ENCODE measurements at regions not wholly inside any gene's neighbourhood (a gene's known extent, or its start where the extent isn't known, plus 50 kb on each side); places are given as distances from the start of the nearest gene placed in this dataset.

GRCh38 chr16:79325226-79325945 lies 275.2 kb downstream of the MAF start:
- Histone ChIP-seq H3K27me3 (ENCODE audit: control insufficient read depth in 2 of 2, insufficient read depth in 1 of 2, low read length in 1 of 2) (peaks cover 0 to 8% of the 10 kb centered on the region in 2 donors), H3K4me3 (ENCODE audit: low read length in 2 of 2) (no peak overlapping the region), H3K4me1 (ENCODE audit: control insufficient read depth in 2 of 2, insufficient read depth in 2 of 2, low read length in 2 of 2) (peaks cover 25 to 41% of the 10 kb centered on the region in 2 donors), H3K36me3 (ENCODE audit: control insufficient read depth in 2 of 2, insufficient read depth in 2 of 2, low read length in 1 of 2) (no peaks in the 10 kb centered on the region), H3K27ac (ENCODE audit: low read depth in 1 of 2, low read length in 1 of 2) (peak overlapping the region in 1 of 2 donors; percentile 87), H3K9me3 (ENCODE audit: control insufficient read depth in 2 of 2, insufficient read depth in 1 of 2, low read length in 1 of 2) (no peaks in the 10 kb centered on the region)
- DNase-seq (ENCODE audit: low read depth in 6 of 9, low spot score in 9 of 9): peak; percentile 18 to 78 (median 60)
- WGBS: 21% methylated on average over 8 of the region's 8 CpGs

- 94% methylated on average over 6 of the region's 6 CpGs for WGBS
- Histone ChIP-seq H3K9me3 (ENCODE audit: control insufficient read depth in 2 of 2, insufficient read depth in 1 of 2, low read length in 1 of 2) (no peaks in the 10 kb centered on the region), H3K4me1 (ENCODE audit: control insufficient read depth in 2 of 2, insufficient read depth in 2 of 2, low read length in 2 of 2) (peaks cover 14 to 20% of the 10 kb centered on the region in 2 donors), H3K36me3 (ENCODE audit: control insufficient read depth in 2 of 2, insufficient read depth in 2 of 2, low read length in 1 of 2) (no peaks in the 10 kb centered on the region), H3K27ac (ENCODE audit: low read depth in 1 of 2, low read length in 1 of 2) (no peak overlapping the region), H3K4me3 (ENCODE audit: low read length in 2 of 2) (no peak overlapping the region), H3K27me3 (ENCODE audit: control insufficient read depth in 2 of 2, insufficient read depth in 1 of 2, low read length in 1 of 2) (peaks cover 0 to 13% of the 10 kb centered on the region in 2 donors)
- DNase-seq (ENCODE audit: low read depth in 6 of 9, low spot score in 9 of 9): no peak
Observed at GRCh38 chr16:79320956-79321355, 279.6 kb downstream of the MAF start.

GRCh38 chr16:79318143-79318899 lies 282.2 kb downstream of the MAF start:
- DNase-seq (ENCODE audit: low read depth in 6 of 9, low spot score in 9 of 9): no peak
- Histone ChIP-seq H3K9me3 (ENCODE audit: control insufficient read depth in 2 of 2, insufficient read depth in 1 of 2, low read length in 1 of 2) (no peaks in the 10 kb centered on the region), H3K4me3 (ENCODE audit: low read length in 2 of 2) (no peak overlapping the region), H3K36me3 (ENCODE audit: control insufficient read depth in 2 of 2, insufficient read depth in 2 of 2, low read length in 1 of 2) (no peaks in the 10 kb centered on the region), H3K4me1 (ENCODE audit: control insufficient read depth in 2 of 2, insufficient read depth in 2 of 2, low read length in 2 of 2) (no peaks in the 10 kb centered on the region), H3K27me3 (ENCODE audit: control insufficient read depth in 2 of 2, insufficient read depth in 1 of 2, low read length in 1 of 2) (peaks cover 0 to 13% of the 10 kb centered on the region in 2 donors), H3K27ac (ENCODE audit: low read depth in 1 of 2, low read length in 1 of 2) (no peak overlapping the region)
- 92% methylated on average over 4 of the region's 4 CpGs for WGBS

- no peak overlapping the region for H3K4me3 ChIP-seq (ENCODE audit: low read length in 2 of 2)
- peaks cover 0 to 13% of the 10 kb centered on the region in 2 donors for H3K27me3 ChIP-seq (ENCODE audit: control insufficient read depth in 2 of 2, insufficient read depth in 1 of 2, low read length in 1 of 2)
- H3K4me1 ChIP-seq (ENCODE audit: control insufficient read depth in 2 of 2, insufficient read depth in 2 of 2, low read length in 2 of 2): no peaks in the 10 kb centered on the region
- DNase-seq (ENCODE audit: low read depth in 6 of 9, low spot score in 9 of 9): no peak
- WGBS: 92% methylated on average over 2 of the region's 2 CpGs
- no peaks in the 10 kb centered on the region for H3K36me3 ChIP-seq (ENCODE audit: control insufficient read depth in 2 of 2, insufficient read depth in 2 of 2, low read length in 1 of 2)
- no peak overlapping the region for H3K27ac ChIP-seq (ENCODE audit: low read depth in 1 of 2, low read length in 1 of 2)
- H3K9me3 ChIP-seq (ENCODE audit: control insufficient read depth in 2 of 2, insufficient read depth in 1 of 2, low read length in 1 of 2): no peaks in the 10 kb centered on the region
Observed at GRCh38 chr16:79317521-79317920, 283.0 kb downstream of the MAF start.

GRCh38 chr16:79317026-79317425 lies 283.5 kb downstream of the MAF start:
- H3K36me3 ChIP-seq (ENCODE audit: control insufficient read depth in 2 of 2, insufficient read depth in 2 of 2, low read length in 1 of 2): no peaks in the 10 kb centered on the region
- no peak overlapping the region for H3K4me3 ChIP-seq (ENCODE audit: low read length in 2 of 2)
- no peaks in the 10 kb centered on the region for H3K4me1 ChIP-seq (ENCODE audit: control insufficient read depth in 2 of 2, insufficient read depth in 2 of 2, low read length in 2 of 2)
- H3K27ac ChIP-seq (ENCODE audit: low read depth in 1 of 2, low read length in 1 of 2): no peak overlapping the region
- no peak for DNase-seq (ENCODE audit: low read depth in 6 of 9, low spot score in 9 of 9)
- peaks cover 0 to 13% of the 10 kb centered on the region in 2 donors for H3K27me3 ChIP-seq (ENCODE audit: control insufficient read depth in 2 of 2, insufficient read depth in 1 of 2, low read length in 1 of 2)
- no peaks in the 10 kb centered on the region for H3K9me3 ChIP-seq (ENCODE audit: control insufficient read depth in 2 of 2, insufficient read depth in 1 of 2, low read length in 1 of 2)

- WGBS: 93% methylated on average over 8 of the region's 8 CpGs
- no peaks in the 10 kb centered on the region for H3K9me3 ChIP-seq (ENCODE audit: control insufficient read depth in 2 of 2, insufficient read depth in 1 of 2, low read length in 1 of 2)
- peaks cover 0 to 13% of the 10 kb centered on the region in 2 donors for H3K27me3 ChIP-seq (ENCODE audit: control insufficient read depth in 2 of 2, insufficient read depth in 1 of 2, low read length in 1 of 2)
- H3K4me1 ChIP-seq (ENCODE audit: control insufficient read depth in 2 of 2, insufficient read depth in 2 of 2, low read length in 2 of 2): no peaks in the 10 kb centered on the region
- no peak for DNase-seq (ENCODE audit: low read depth in 6 of 9, low spot score in 9 of 9)
- no peak overlapping the region for H3K4me3 ChIP-seq (ENCODE audit: low read length in 2 of 2)
- H3K36me3 ChIP-seq (ENCODE audit: control insufficient read depth in 2 of 2, insufficient read depth in 2 of 2, low read length in 1 of 2): no peaks in the 10 kb centered on the region
- H3K27ac ChIP-seq (ENCODE audit: low read depth in 1 of 2, low read length in 1 of 2): no peak overlapping the region
Observed at GRCh38 chr16:79316004-79316458, 284.5 kb downstream of the MAF start.

- Histone ChIP-seq H3K27ac (ENCODE audit: low read depth in 1 of 2, low read length in 1 of 2) (no peak overlapping the region), H3K4me3 (ENCODE audit: low read length in 2 of 2) (no peak overlapping the region), H3K27me3 (ENCODE audit: control insufficient read depth in 2 of 2, insufficient read depth in 1 of 2, low read length in 1 of 2) (peaks cover 0 to 9% of the 10 kb centered on the region in 2 donors), H3K9me3 (ENCODE audit: control insufficient read depth in 2 of 2, insufficient read depth in 1 of 2, low read length in 1 of 2) (no peaks in the 10 kb centered on the region), H3K36me3 (ENCODE audit: control insufficient read depth in 2 of 2, insufficient read depth in 2 of 2, low read length in 1 of 2) (no peaks in the 10 kb centered on the region), H3K4me1 (ENCODE audit: control insufficient read depth in 2 of 2, insufficient read depth in 2 of 2, low read length in 2 of 2) (no peaks in the 10 kb centered on the region)
- 95% methylated on average over 11 of the region's 11 CpGs for WGBS
- no peak for DNase-seq (ENCODE audit: low read depth in 6 of 9, low spot score in 9 of 9)
Observed at GRCh38 chr16:79312502-79312901, 288.0 kb downstream of the MAF start.

GRCh38 chr16:79310710-79311109 lies 289.8 kb downstream of the MAF start:
- 95% methylated on average over 7 of the region's 7 CpGs for WGBS
- Histone ChIP-seq H3K27me3 (ENCODE audit: control insufficient read depth in 2 of 2, insufficient read depth in 1 of 2, low read length in 1 of 2) (peaks cover 0 to 6% of the 10 kb centered on the region in 2 donors), H3K36me3 (ENCODE audit: control insufficient read depth in 2 of 2, insufficient read depth in 2 of 2, low read length in 1 of 2) (no peaks in the 10 kb centered on the region), H3K4me3 (ENCODE audit: low read length in 2 of 2) (no peak overlapping the region), H3K27ac (ENCODE audit: low read depth in 1 of 2, low read length in 1 of 2) (no peak overlapping the region), H3K4me1 (ENCODE audit: control insufficient read depth in 2 of 2, insufficient read depth in 2 of 2, low read length in 2 of 2) (no peaks in the 10 kb centered on the region), H3K9me3 (ENCODE audit: control insufficient read depth in 2 of 2, insufficient read depth in 1 of 2, low read length in 1 of 2) (no peaks in the 10 kb centered on the region)
- no peak for DNase-seq (ENCODE audit: low read depth in 6 of 9, low spot score in 9 of 9)

GRCh38 chr16:79309606-79310005 lies 290.9 kb downstream of the MAF start:
- H3K36me3 ChIP-seq (ENCODE audit: control insufficient read depth in 2 of 2, insufficient read depth in 2 of 2, low read length in 1 of 2): no peaks in the 10 kb centered on the region
- H3K27ac ChIP-seq (ENCODE audit: low read depth in 1 of 2, low read length in 1 of 2): no peak overlapping the region
- H3K4me3 ChIP-seq (ENCODE audit: low read length in 2 of 2): no peak overlapping the region
- no peaks in the 10 kb centered on the region for H3K4me1 ChIP-seq (ENCODE audit: control insufficient read depth in 2 of 2, insufficient read depth in 2 of 2, low read length in 2 of 2)
- H3K9me3 ChIP-seq (ENCODE audit: control insufficient read depth in 2 of 2, insufficient read depth in 1 of 2, low read length in 1 of 2): no peaks in the 10 kb centered on the region
- WGBS: 80% methylated on average over 6 of the region's 6 CpGs
- DNase-seq (ENCODE audit: low read depth in 6 of 9, low spot score in 9 of 9): no peak
- peaks cover 0 to 6% of the 10 kb centered on the region in 2 donors for H3K27me3 ChIP-seq (ENCODE audit: control insufficient read depth in 2 of 2, insufficient read depth in 1 of 2, low read length in 1 of 2)
